ENCODE measurements at regions not wholly inside any gene's neighbourhood (a gene's known extent, or its start where the extent isn't known, plus 50 kb on each side); places are given as distances from the start of the nearest gene placed in this dataset.

DNA sequence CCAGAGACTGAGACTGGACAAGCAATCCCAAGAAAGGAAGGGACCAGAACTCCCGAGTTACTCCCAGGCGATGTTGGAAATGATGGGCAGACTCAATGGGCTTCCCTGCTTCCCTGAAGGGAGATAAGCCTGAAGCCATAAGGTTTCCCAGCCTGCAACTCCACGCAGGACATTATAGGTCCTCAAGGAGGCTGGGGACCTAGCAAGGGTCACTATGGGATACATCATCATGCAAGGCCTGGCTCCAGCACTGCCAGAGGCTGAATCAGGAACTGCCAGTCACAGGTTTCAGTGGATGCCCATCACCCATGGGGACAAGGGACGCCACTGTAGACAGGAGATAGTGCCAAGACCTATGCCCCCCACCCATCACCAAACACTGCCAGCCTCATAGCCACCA is 338.7 kb downstream of the IRS2 start:
- no peak for TF ChIP-seq POLR2A (IDR thresholded peaks at IDR 0.05)
- TF ChIP-seq, protein P1, sequence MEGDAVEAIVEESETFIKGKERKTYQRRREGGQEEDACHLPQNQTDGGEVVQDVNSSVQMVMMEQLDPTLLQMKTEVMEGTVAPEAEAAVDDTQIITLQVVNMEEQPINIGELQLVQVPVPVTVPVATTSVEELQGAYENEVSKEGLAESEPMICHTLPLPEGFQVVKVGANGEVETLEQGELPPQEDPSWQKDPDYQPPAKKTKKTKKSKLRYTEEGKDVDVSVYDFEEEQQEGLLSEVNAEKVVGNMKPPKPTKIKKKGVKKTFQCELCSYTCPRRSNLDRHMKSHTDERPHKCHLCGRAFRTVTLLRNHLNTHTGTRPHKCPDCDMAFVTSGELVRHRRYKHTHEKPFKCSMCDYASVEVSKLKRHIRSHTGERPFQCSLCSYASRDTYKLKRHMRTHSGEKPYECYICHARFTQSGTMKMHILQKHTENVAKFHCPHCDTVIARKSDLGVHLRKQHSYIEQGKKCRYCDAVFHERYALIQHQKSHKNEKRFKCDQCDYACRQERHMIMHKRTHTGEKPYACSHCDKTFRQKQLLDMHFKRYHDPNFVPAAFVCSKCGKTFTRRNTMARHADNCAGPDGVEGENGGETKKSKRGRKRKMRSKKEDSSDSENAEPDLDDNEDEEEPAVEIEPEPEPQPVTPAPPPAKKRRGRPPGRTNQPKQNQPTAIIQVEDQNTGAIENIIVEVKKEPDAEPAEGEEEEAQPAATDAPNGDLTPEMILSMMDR (IDR thresholded peaks at IDR 0.05), result no peak
